ENCODE measurements at regions not wholly inside any gene's neighbourhood (a gene's known extent, or its start where the extent isn't known, plus 50 kb on each side); places are given as distances from the start of the nearest gene placed in this dataset.
A peak's percentile ranks its signal among the peaks of the same experiment; 100 is the strongest.

DNA sequence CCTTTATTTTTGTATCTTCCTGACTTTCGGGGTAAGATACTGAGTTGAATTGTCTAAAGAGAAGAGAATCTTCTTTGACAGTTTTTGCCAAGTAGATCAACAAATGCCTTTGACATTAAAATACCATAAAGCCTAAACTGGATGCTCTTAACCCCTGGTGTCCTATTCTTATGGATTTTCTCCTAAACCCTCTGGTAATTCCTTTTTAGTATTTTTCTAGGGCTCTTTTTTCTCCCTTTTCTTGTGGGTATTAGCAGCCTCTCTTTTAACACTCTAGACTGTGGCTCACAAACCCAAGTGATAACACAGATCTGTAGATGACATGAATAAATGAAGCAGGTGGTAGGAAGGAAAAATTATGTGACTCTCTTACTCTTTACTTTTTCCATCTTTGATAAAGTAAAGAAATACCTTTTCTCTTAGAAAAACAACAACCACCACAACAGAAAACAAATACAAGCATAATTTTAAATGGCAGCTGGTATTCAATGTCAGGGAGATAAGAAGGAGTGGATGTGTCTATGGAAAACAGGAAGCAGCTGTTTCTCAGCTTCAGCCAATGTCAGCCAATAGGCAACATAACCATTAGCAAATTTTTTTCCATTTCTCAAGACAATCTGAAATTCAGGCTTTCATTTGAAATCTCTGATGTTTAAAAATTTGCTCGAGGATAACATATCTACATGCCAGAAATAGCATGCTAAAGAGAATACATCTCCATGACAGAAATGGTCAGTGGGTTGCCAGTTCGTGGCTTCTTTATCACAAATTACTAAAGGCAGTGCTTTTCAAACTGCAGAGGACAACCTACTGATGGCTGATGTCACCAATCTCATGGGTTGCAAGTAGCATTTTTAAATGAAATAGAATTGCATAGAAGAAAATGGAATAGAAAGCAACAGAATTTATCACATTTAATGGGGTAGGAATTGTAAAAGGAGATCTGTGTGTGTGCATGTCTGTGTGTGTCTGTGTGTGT is 123.1 kb upstream of the KRR1 start (continued):
- TF ChIP-seq HNRNPL (IDR thresholded peaks at IDR 0.05; ENCODE audit: low read depth, low read length) (no peak), TCF7L2 (IDR thresholded peaks at IDR 0.05; ENCODE audit: low read depth, low read length) (no peak), ELF1 (tag; IDR thresholded peaks at IDR 0.05) (no peak), PBX2 (CRISPR knock-in tag; IDR thresholded peaks at IDR 0.05; ENCODE audit: low read depth) (no peak), PBX2 (tag; conservative IDR thresholded peaks at IDR 0.05; ENCODE audit: low read depth) (0 out of 2 replicates have a peak, but pooled peaks have one; percentile 16), GABPA (tag; conservative IDR thresholded peaks at IDR 0.05; ENCODE audit: low read depth) (peak; percentile 59), EHMT2 (IDR thresholded peaks at IDR 0.05) (peak; percentile 41; the same call in 1 of the 2 replicates), FOXK2 (conservative IDR thresholded peaks at IDR 0.05 in 1 of 2, IDR thresholded peaks at IDR 0.05 in 1 of 2; ENCODE audit: low read depth in 2 of 2) (0 out of 4 replicates have a peak, but pooled peaks of 1 of the 2 experiments have one; percentile 20), MEIS2 (IDR thresholded peaks at IDR 0.05; ENCODE audit: partially characterized antibody) (peak; percentile 36), CEBPG (CRISPR knock-in tag; IDR thresholded peaks at IDR 0.05) (peak; percentile 54; the same call in 1 of the 2 replicates), CEBPG (tag; conservative IDR thresholded peaks at IDR 0.05 in 1 of 2, IDR thresholded peaks at IDR 0.05 in 1 of 2) (peak in 1 of 2 experiments; percentile 36; a peak in 1 of 4 replicates), RNF2 (IDR thresholded peaks at IDR 0.05) (no peak), MTA3 (IDR thresholded peaks at IDR 0.05; ENCODE audit: borderline replicate concordance) (no peak), ZNF584 (CRISPR knock-in tag; IDR thresholded peaks at IDR 0.05; ENCODE audit: low read depth) (0 out of 2 replicates have a peak, but pooled peaks have one; percentile 37), PCBP2 (IDR thresholded peaks at IDR 0.05; ENCODE audit: low read depth, low read length, poor library complexity, severe bottlenecking) (no peak), POLR2H (tag; IDR thresholded peaks at IDR 0.05; ENCODE audit: low read depth) (0 out of 2 replicates have a peak, but pooled peaks have one; percentile 40), ZNF830 (CRISPR knock-in tag; IDR thresholded peaks at IDR 0.05) (no peak)
- TF ChIP-seq, protein P1, sequence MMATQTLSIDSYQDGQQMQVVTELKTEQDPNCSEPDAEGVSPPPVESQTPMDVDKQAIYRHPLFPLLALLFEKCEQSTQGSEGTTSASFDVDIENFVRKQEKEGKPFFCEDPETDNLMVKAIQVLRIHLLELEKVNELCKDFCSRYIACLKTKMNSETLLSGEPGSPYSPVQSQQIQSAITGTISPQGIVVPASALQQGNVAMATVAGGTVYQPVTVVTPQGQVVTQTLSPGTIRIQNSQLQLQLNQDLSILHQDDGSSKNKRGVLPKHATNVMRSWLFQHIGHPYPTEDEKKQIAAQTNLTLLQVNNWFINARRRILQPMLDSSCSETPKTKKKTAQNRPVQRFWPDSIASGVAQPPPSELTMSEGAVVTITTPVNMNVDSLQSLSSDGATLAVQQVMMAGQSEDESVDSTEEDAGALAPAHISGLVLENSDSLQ (IDR thresholded peaks at IDR 0.05): peak; percentile 16; the same call in 1 of the 2 replicates
- TF ChIP-seq, protein P2, sequence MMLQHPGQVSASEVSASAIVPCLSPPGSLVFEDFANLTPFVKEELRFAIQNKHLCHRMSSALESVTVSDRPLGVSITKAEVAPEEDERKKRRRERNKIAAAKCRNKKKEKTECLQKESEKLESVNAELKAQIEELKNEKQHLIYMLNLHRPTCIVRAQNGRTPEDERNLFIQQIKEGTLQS (IDR thresholded peaks at IDR 0.05): peak; percentile 22; the same call in 1 of the 2 replicates
- TF ChIP-seq, protein P2 (CRISPR knock-in tag; conservative IDR thresholded peaks at IDR 0.05): no peak
- TF ChIP-seq, protein P3, sequence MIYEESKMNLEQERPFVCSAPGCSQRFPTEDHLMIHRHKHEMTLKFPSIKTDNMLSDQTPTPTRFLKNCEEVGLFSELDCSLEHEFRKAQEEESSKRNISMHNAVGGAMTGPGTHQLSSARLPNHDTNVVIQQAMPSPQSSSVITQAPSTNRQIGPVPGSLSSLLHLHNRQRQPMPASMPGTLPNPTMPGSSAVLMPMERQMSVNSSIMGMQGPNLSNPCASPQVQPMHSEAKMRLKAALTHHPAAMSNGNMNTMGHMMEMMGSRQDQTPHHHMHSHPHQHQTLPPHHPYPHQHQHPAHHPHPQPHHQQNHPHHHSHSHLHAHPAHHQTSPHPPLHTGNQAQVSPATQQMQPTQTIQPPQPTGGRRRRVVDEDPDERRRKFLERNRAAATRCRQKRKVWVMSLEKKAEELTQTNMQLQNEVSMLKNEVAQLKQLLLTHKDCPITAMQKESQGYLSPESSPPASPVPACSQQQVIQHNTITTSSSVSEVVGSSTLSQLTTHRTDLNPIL (CRISPR knock-in tag; IDR thresholded peaks at IDR 0.05): no peak
